ENCODE measurements at regions not wholly inside any gene's neighbourhood (a gene's known extent, or its start where the extent isn't known, plus 50 kb on each side); places are given as distances from the start of the nearest gene placed in this dataset.

GRCh38 chr1:5685446-5686040 lies 306.7 kb downstream of the NPHP4 start:
- WGBS: 78% methylated on average over 10 of the region's 10 CpGs
- no peaks in the 10 kb centered on the region for H3K4me1 ChIP-seq (ENCODE audit: control insufficient read depth in 4 of 4, insufficient read depth in 4 of 4, low read length in 3 of 4)
- DNase-seq (ENCODE audit: low spot score): no peak
- H3K27ac ChIP-seq (ENCODE audit: low read depth in 1 of 2, low read length in 2 of 2): no peak overlapping the region
- H3K9me3 ChIP-seq (ENCODE audit: control insufficient read depth in 4 of 4, low read length in 3 of 4): no peaks in the 10 kb centered on the region
- H3K27me3 ChIP-seq (ENCODE audit: control insufficient read depth in 4 of 4, insufficient read depth in 4 of 4, low read length in 3 of 4): no peaks in the 10 kb centered on the region
- no peak overlapping the region for H3K4me3 ChIP-seq (ENCODE audit: low read depth in 1 of 3, low read length in 3 of 3)
- no peak overlapping the region for H3K9ac ChIP-seq (ENCODE audit: low read depth in 1 of 2, low read length in 2 of 2)
- no peaks in the 10 kb centered on the region for H3K36me3 ChIP-seq (ENCODE audit: control insufficient read depth in 4 of 4, insufficient read depth in 3 of 4, low read depth in 1 of 4, low read length in 3 of 4)
- no peak for TF ChIP-seq NR2F2 (IDR thresholded peaks at IDR 0.05)
- TF ChIP-seq ZBTB33 (IDR thresholded peaks at IDR 0.05): no peak
- no peak for TF ChIP-seq ATF3 (IDR thresholded peaks at IDR 0.05)
- TF ChIP-seq HNF4G (IDR thresholded peaks at IDR 0.05): no peak
- TF ChIP-seq GABPA (IDR thresholded peaks at IDR 0.05 in 1 of 2, conservative IDR thresholded peaks at IDR 0.05 in 1 of 2): no peak
- no peak for TF ChIP-seq YY1 (IDR thresholded peaks at IDR 0.05)
- TF ChIP-seq JUND (IDR thresholded peaks at IDR 0.05): no peak
- TF ChIP-seq MAX (IDR thresholded peaks at IDR 0.05): no peak
- no peak for TF ChIP-seq HNF4A (conservative IDR thresholded peaks at IDR 0.05)
- TF ChIP-seq REST (IDR thresholded peaks at IDR 0.05): no peak
- TF ChIP-seq FOXA2 (IDR thresholded peaks at IDR 0.05): no peak
- no peak for TF ChIP-seq FOXA1 (IDR thresholded peaks at IDR 0.05)

GRCh38 chr1:5684791-5685190 lies 307.4 kb downstream of the NPHP4 start:
- DNase-seq (ENCODE audit: low spot score): no peak
- no peaks in the 10 kb centered on the region for H3K4me1 ChIP-seq (ENCODE audit: control insufficient read depth in 4 of 4, insufficient read depth in 4 of 4, low read length in 3 of 4)
- WGBS: 77% methylated on average over 11 of the region's 11 CpGs
- H3K9me3 ChIP-seq (ENCODE audit: control insufficient read depth in 4 of 4, low read length in 3 of 4): no peaks in the 10 kb centered on the region
- H3K36me3 ChIP-seq (ENCODE audit: control insufficient read depth in 4 of 4, insufficient read depth in 3 of 4, low read depth in 1 of 4, low read length in 3 of 4): no peaks in the 10 kb centered on the region
- no peak overlapping the region for H3K4me3 ChIP-seq (ENCODE audit: low read depth in 1 of 3, low read length in 3 of 3)
- no peak overlapping the region for H3K9ac ChIP-seq (ENCODE audit: low read depth in 1 of 2, low read length in 2 of 2)
- H3K27me3 ChIP-seq (ENCODE audit: control insufficient read depth in 4 of 4, insufficient read depth in 4 of 4, low read length in 3 of 4): no peaks in the 10 kb centered on the region
- H3K27ac ChIP-seq (ENCODE audit: low read depth in 1 of 2, low read length in 2 of 2): no peak overlapping the region
- no peak for TF ChIP-seq HNF4G (IDR thresholded peaks at IDR 0.05)
- TF ChIP-seq SP1 (IDR thresholded peaks at IDR 0.05): no peak
- TF ChIP-seq NR2F2 (IDR thresholded peaks at IDR 0.05): no peak
- TF ChIP-seq GABPA (IDR thresholded peaks at IDR 0.05 in 1 of 2, conservative IDR thresholded peaks at IDR 0.05 in 1 of 2): no peak
- no peak for TF ChIP-seq RXRA (IDR thresholded peaks at IDR 0.05)
- no peak for TF ChIP-seq FOXA2 (IDR thresholded peaks at IDR 0.05)
- TF ChIP-seq EGR1 (IDR thresholded peaks at IDR 0.05; ENCODE audit: low read depth in 2 of 2): no peak
- no peak for TF ChIP-seq ZBTB33 (IDR thresholded peaks at IDR 0.05)
- no peak for TF ChIP-seq FOXA1 (IDR thresholded peaks at IDR 0.05)
- no peak for TF ChIP-seq YY1 (IDR thresholded peaks at IDR 0.05)
- TF ChIP-seq ATF3 (IDR thresholded peaks at IDR 0.05): no peak
- no peak for TF ChIP-seq TAF1 (conservative IDR thresholded peaks at IDR 0.05)
- no peak for TF ChIP-seq HNF4A (conservative IDR thresholded peaks at IDR 0.05)
- TF ChIP-seq RAD21 (IDR thresholded peaks at IDR 0.05): no peak
- no peak for TF ChIP-seq MAX (IDR thresholded peaks at IDR 0.05)
- TF ChIP-seq REST (IDR thresholded peaks at IDR 0.05): no peak
- no peak for TF ChIP-seq JUND (IDR thresholded peaks at IDR 0.05)
